ENCODE measurements at regions not wholly inside any gene's neighbourhood (a gene's known extent, or its start where the extent isn't known, plus 50 kb on each side); places are given as distances from the start of the nearest gene placed in this dataset.

- TF ChIP-seq MAX (IDR thresholded peaks at IDR 0.05) (no peak), REST (IDR thresholded peaks at IDR 0.05; ENCODE audit: low read depth) (no peak), TEAD4 (IDR thresholded peaks at IDR 0.05) (no peak), EP300 (IDR thresholded peaks at IDR 0.05; ENCODE audit: borderline replicate concordance) (no peak), EGR1 (IDR thresholded peaks at IDR 0.05) (no peak), ZBTB7A (IDR thresholded peaks at IDR 0.05; ENCODE audit: low read depth) (no peak), RAD21 (IDR thresholded peaks at IDR 0.05; ENCODE audit: low read depth) (no peak), TAF1 (IDR thresholded peaks at IDR 0.05; ENCODE audit: low read depth) (no peak), NFIC (IDR thresholded peaks at IDR 0.05) (no peak), FOXM1 (IDR thresholded peaks at IDR 0.05; ENCODE audit: borderline replicate concordance, low read depth) (no peak), CEBPB (IDR thresholded peaks at IDR 0.05) (no peak), CREB1 (IDR thresholded peaks at IDR 0.05; ENCODE audit: low read depth) (no peak)
Measured at GRCh38 chr15:97691799-97692198, 268.7 kb upstream of the ARRDC4 start.
